H9 (cell line): ENCODE measurements at regions not wholly inside any gene's neighbourhood (a gene's known extent, or its start where the extent isn't known, plus 50 kb on each side); places are given as distances from the start of the nearest gene placed in this dataset.

ENCODE experiments used
- DNase-seq: peaks from one replicate; pipeline ENCODE4 v3.0.0-alpha.2; 2017
- H2AFZ ChIP-seq: one replicate; pipeline ENCODE4 v1.6.1; 2013; ENCODE audit warnings: mild to moderate bottlenecking, low read length, control low read depth, moderate library complexity
- H2AK5ac ChIP-seq: 2 replicates; pipeline ENCODE4 v1.6.1; 2013; ENCODE audit warnings: low read length, control low read depth, mixed read lengths; ENCODE audit not compliant: insufficient read length
- H2BK120ac ChIP-seq: one replicate; pipeline ENCODE4 v1.6.1; 2013; ENCODE audit warnings: low read depth, mild to moderate bottlenecking, low read length, control low read depth, inconsistent platforms; ENCODE audit not compliant: poor library complexity, severe bottlenecking
- H2BK12ac ChIP-seq: 2 replicates; pipeline ENCODE4 v1.6.1; 2013; ENCODE audit warnings: low read length, control low read depth, mixed read lengths, low read depth; ENCODE audit not compliant: insufficient read length
- H2BK15ac ChIP-seq: 2 replicates; pipeline ENCODE4 v1.6.1; 2013; ENCODE audit warnings: low read depth, low read length, control low read depth
- H2BK20ac ChIP-seq: one replicate; pipeline ENCODE4 v1.6.1; 2013; ENCODE audit warnings: low read depth, mild to moderate bottlenecking, low read length, control low read depth, inconsistent platforms; ENCODE audit not compliant: poor library complexity, severe bottlenecking
- H2BK5ac ChIP-seq: 2 replicates; pipeline ENCODE4 v1.6.1; 2013; ENCODE audit warnings: low read length, control low read depth, mixed read lengths; ENCODE audit not compliant: insufficient read length
- H3K14ac ChIP-seq: 2 replicates; pipeline ENCODE4 v1.6.1; 2013; ENCODE audit warnings: low read length, control low read depth; ENCODE audit not compliant: insufficient read depth
- H3K18ac ChIP-seq: 2 replicates; pipeline ENCODE4 v1.6.1; 2013; ENCODE audit warnings: low read depth, mild to moderate bottlenecking, mixed read lengths, low read length, control low read depth; ENCODE audit not compliant: insufficient read length
- H3K23ac ChIP-seq: 2 replicates; pipeline ENCODE4 v1.6.1; 2013; ENCODE audit warnings: low read length, control low read depth, mixed read lengths, low read depth; ENCODE audit not compliant: insufficient read length
- H3K23me2 ChIP-seq: 2 replicates; pipeline ENCODE4 v1.6.1; 2013; ENCODE audit warnings: low read depth, mild to moderate bottlenecking, mixed read lengths, low read length, control low read depth; ENCODE audit not compliant: insufficient read length, poor library complexity, severe bottlenecking
- H3K27ac ChIP-seq: 2 replicates; pipeline ENCODE4 v1.5.1; 2013; ENCODE audit warnings: low read length, control low read depth, mixed read lengths, low read depth; ENCODE audit not compliant: insufficient read length
- H3K27me3 ChIP-seq: 2 replicates; pipeline ENCODE4 v1.6.1; 2013; ENCODE audit warnings: low read length, control low read depth, inconsistent platforms; ENCODE audit not compliant: insufficient read depth
- H3K4ac ChIP-seq: 2 replicates; pipeline ENCODE4 v1.6.1; 2013; ENCODE audit warnings: low read depth, mild to moderate bottlenecking, control low read depth, inconsistent platforms, low read length, moderate library complexity
- H3K4me1 ChIP-seq: 2 replicates; pipeline ENCODE4 v1.6.1; 2013; ENCODE audit warnings: low read length, control low read depth, inconsistent platforms; ENCODE audit not compliant: insufficient read depth
- H3K4me2 ChIP-seq: 2 replicates; pipeline ENCODE4 v1.6.1; 2013; ENCODE audit warnings: low read length, control low read depth, mixed read lengths; ENCODE audit not compliant: insufficient read length, insufficient read depth
- H3K56ac ChIP-seq: 2 replicates; pipeline ENCODE4 v1.6.1; 2013; ENCODE audit warnings: low read depth, mild to moderate bottlenecking, mixed read lengths, low read length, control low read depth; ENCODE audit not compliant: insufficient read length
- H3K79me1 ChIP-seq: 2 replicates; pipeline ENCODE4 v1.6.1; 2013; ENCODE audit warnings: low read depth, mild to moderate bottlenecking, moderate library complexity, low read length, control low read depth, inconsistent platforms; ENCODE audit not compliant: insufficient read depth, poor library complexity, severe bottlenecking
- H3K79me2 ChIP-seq: 2 replicates; pipeline ENCODE4 v1.6.1; 2013; ENCODE audit warnings: low read length, control low read depth, inconsistent platforms; ENCODE audit not compliant: insufficient read depth
- H3K9ac ChIP-seq: 2 replicates; pipeline ENCODE4 v1.6.1; 2013; ENCODE audit warnings: low read length, control low read depth, mixed read lengths; ENCODE audit not compliant: insufficient read length; ENCODE audit errors: extremely low read depth
- H3K9me3 ChIP-seq: one replicate; pipeline ENCODE4 v1.6.1; 2013; ENCODE audit warnings: low read depth, low read length, inconsistent platforms; ENCODE audit not compliant: control insufficient read depth
- H3T11ph ChIP-seq: one replicate; pipeline ENCODE4 v1.6.1; 2013; ENCODE audit warnings: mild to moderate bottlenecking, low read length, control low read depth, inconsistent platforms
- H4K20me1 ChIP-seq: one replicate; pipeline ENCODE4 v1.6.1; 2013; ENCODE audit not compliant: control insufficient read depth, insufficient read length, insufficient read depth
- H4K5ac ChIP-seq: 2 replicates; pipeline ENCODE4 v1.6.1; 2013; ENCODE audit warnings: low read depth, mild to moderate bottlenecking, mixed read lengths, low read length, control low read depth; ENCODE audit not compliant: insufficient read length
- H4K8ac ChIP-seq: replicated peaks from 2 replicates; pipeline ENCODE4 v1.6.1; 2013; ENCODE audit warnings: low read length, control low read depth, mixed read lengths, low read depth; ENCODE audit not compliant: insufficient read length
- H4K91ac ChIP-seq: 2 replicates; pipeline ENCODE4 v1.6.1; 2013; ENCODE audit warnings: low read depth, mild to moderate bottlenecking, moderate library complexity, mixed read lengths, low read length, control low read depth; ENCODE audit not compliant: insufficient read length
- H3K27ac Mint-ChIP-seq, 3 experiments: 2 replicates in 2 of 3; 3 replicates in 1 of 3; pipeline ENCODE4 v1.8.0; 2020 to 2021; ENCODE audit warnings: mixed read lengths in 3 of 3, mild to moderate bottlenecking in 1 of 3, moderate library complexity in 1 of 3
- H3K27me3 Mint-ChIP-seq: 2 replicates; pipeline ENCODE4 v1.8.0; 2021; ENCODE audit warnings: low read depth, mild to moderate bottlenecking, moderate library complexity, mixed read lengths
- H3K36me3 Mint-ChIP-seq, 3 experiments: 2 replicates in 2 of 3; 3 replicates in 1 of 3; pipeline ENCODE4 v1.8.0; 2020 to 2021; ENCODE audit warnings: low read depth in 3 of 3, mixed read lengths in 3 of 3; ENCODE audit not compliant: insufficient read depth in 1 of 3
- H3K4me1 Mint-ChIP-seq, 2 experiments: 2 replicates each; pipeline ENCODE4 v1.8.0; 2020; ENCODE audit warnings: mixed read lengths in 2 of 2
- H3K4me3 Mint-ChIP-seq, 2 experiments: 2 replicates in 1 of 2; 3 replicates in 1 of 2; pipeline ENCODE4 v1.8.0; 2020 to 2021; ENCODE audit warnings: mild to moderate bottlenecking in 2 of 2, mixed read lengths in 2 of 2, moderate library complexity in 1 of 2
- H3K9me3 Mint-ChIP-seq, 2 experiments: 2 replicates in 1 of 2; 3 replicates in 1 of 2; pipeline ENCODE4 v1.8.0; 2020; ENCODE audit warnings: mild to moderate bottlenecking in 2 of 2, mixed read lengths in 2 of 2, moderate library complexity in 1 of 2
- CTCF ChIP-seq: fragments of 200-600 bp; sonication (generic); conservative IDR thresholded peaks from 3 replicates; pipeline ENCODE4 v1.8.0; 2021; ENCODE audit warnings: antibody characterized with exemption, mild to moderate bottlenecking
- WGBS: extraction: QIAGEN DNeasy Blood & Tissue Kit; methylation state at CpG from one replicate; pipeline ENCODE4 v1.1.7; 2013; ENCODE audit warnings: missing lambda C conversion rate, low lambda C conversion rate, mixed read lengths; ENCODE audit not compliant: insufficient read length; ENCODE audit errors: extremely low coverage; 5-methylcytosine and 5-hydroxymethylcytosine counted together

- Histone ChIP-seq H3K4me2 (no peak overlapping the region), H3K79me2 (no peaks in the 10 kb centered on the region), H3K27ac (no peak overlapping the region), H4K20me1 (no peaks in the 10 kb centered on the region), H4K5ac (no peak overlapping the region), H2BK120ac (no peak overlapping the region), H3K9ac (no peak overlapping the region), H2BK15ac (no peak overlapping the region), H2AK5ac (no peak overlapping the region), H3T11ph (no peak overlapping the region), H3K4ac (no peak overlapping the region), H3K9me3 (no peaks in the 10 kb centered on the region), H3K4me1 (no peaks in the 10 kb centered on the region), H3K18ac (no peak overlapping the region), H3K23ac (no peak overlapping the region), H2BK12ac (no peak overlapping the region), H3K56ac (no peak overlapping the region), H3K79me1 (no peaks in the 10 kb centered on the region), H2AFZ (no peak overlapping the region), H4K91ac (no peak overlapping the region), H4K8ac (no peak overlapping the region), H2BK20ac (no peak overlapping the region), H3K14ac (no peak overlapping the region), H3K27me3 (no peaks in the 10 kb centered on the region), H3K23me2 (no peaks in the 10 kb centered on the region), H2BK5ac (no peak overlapping the region)
- no peak for DNase-seq
- Mint-ChIP-seq H3K4me3 (no peak overlapping the region), H3K9me3 (no peaks in the 10 kb centered on the region), H3K36me3 (no peaks in the 10 kb centered on the region; a peak in 2 of 7 replicates), H3K27me3 (no peaks in the 10 kb centered on the region), H3K4me1 (no peaks in the 10 kb centered on the region), H3K27ac (no peak overlapping the region)
- WGBS: no CpG with 5 or more reads among the region's 4 CpGs
- no peak for TF ChIP-seq CTCF
Observed at GRCh38 chr2:117407746-117408145, 406.7 kb upstream of the DDX18 start.
